ENCODE measurements at regions not wholly inside any gene's neighbourhood (a gene's known extent, or its start where the extent isn't known, plus 50 kb on each side); places are given as distances from the start of the nearest gene placed in this dataset.

- TF ChIP-seq CTCF (IDR thresholded peaks at IDR 0.05) (no peak), POLR2A (IDR thresholded peaks at IDR 0.05) (no peak), EP300 (IDR thresholded peaks at IDR 0.05) (no peak), POLR2AphosphoS5 (IDR thresholded peaks at IDR 0.05) (no peak)
Observed at GRCh38 chr6:3926150-3926482, 76.9 kb downstream of the FAM50B start.

Data from upper lobe of left lung (tissue), 4 donors.